H54 (cell line): ENCODE measurements at regions not wholly inside any gene's neighbourhood (a gene's known extent, or its start where the extent isn't known, plus 50 kb on each side); places are given as distances from the start of the nearest gene placed in this dataset.

Experiments used
- DNase-seq: peaks from one replicate; pipeline ENCODE4 v3.0.0; 2011; ENCODE audit warnings: low spot score, mixed read lengths; ENCODE audit not compliant: insufficient read length
- FAIRE-seq: peaks from 3 replicates; lab custom pipeline; 2011; peaks lifted over from hg19 to GRCh38; lab: Jason Lieb, UNC
- POLR2A ChIP-seq: IDR thresholded peaks from 2 replicates; pipeline ENCODE4 v1.6.1; 2011; ENCODE audit warnings: low read depth, mild to moderate bottlenecking, low read length

- DNase-seq = no peak
- TF ChIP-seq POLR2A = no peak
- no peak for FAIRE-seq
Measured at GRCh38 chr3:182440101-182440500, 353.2 kb upstream of the ATP11B start.

DNA sequence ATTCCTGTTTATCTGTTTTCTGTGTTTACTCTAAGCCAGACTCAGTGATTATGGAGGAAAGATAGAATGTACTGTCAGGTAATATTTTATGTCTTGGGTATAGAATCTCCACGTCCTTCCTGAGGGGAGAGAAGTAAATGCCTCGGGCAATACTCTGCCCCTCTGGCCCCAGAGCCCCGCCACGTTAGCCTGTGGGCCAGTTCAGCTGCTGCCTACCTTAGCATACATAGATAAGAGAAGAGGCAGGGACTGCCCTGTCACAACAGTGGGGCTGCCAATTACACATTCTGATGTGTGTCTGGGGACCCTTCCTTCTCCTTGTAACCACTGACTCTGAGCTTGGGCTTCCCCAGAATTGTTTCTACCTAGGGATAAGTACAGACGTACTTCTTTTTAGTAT lies 347.7 kb upstream of the ATP11B start:
- TF ChIP-seq POLR2A = no peak
- DNase-seq = no peak
- no peak for FAIRE-seq

DNA sequence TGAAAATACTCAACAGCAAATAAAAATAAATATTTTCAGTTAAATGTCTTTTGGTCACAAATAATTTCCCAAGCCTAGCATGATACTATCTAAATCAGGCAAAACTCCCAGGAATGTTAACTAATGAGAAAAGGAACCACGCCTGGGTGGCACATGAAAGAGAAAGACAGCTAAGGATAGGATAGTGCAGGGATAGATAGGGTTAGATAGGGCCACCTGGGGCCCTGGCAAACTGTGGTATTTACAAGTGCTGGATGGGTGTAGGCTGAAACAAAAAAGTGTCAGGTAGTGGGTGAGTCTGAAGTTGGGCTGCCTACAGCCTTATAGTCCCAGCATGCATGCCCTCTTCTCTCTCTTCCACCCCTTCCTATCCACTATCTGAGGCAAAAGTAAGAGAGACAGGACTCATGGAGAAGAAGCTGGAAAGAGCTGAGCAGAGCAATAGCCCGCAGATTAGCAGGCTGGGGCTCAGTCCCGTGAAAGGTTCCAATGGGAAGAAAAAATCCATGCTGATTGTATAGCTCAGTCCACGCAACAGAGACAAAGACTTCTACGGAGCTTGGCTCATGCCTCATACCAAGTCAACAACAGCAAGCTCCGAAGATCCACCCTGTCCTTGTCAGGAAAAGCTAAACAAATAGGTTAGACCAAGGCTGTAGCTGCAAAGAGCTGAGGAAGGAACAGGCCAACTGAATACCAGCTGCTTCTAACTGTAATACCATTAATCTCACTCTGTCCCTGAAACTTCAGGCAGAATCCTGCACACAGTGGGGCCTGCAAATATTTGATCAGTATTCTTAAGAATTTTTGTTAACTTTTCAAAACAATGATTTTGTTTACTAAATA lies 342.1 kb upstream of the ATP11B start:
- no peak for DNase-seq
- no peak for TF ChIP-seq POLR2A
- no peak for FAIRE-seq

GRCh38 chr3:182451871-182452270 lies 341.4 kb upstream of the ATP11B start:
- DNase-seq = no peak
- TF ChIP-seq POLR2A = no peak
- FAIRE-seq = no peak

GRCh38 chr3:182455011-182455410 lies 338.3 kb upstream of the ATP11B start:
- TF ChIP-seq POLR2A = no peak
- no peak for FAIRE-seq

DNA sequence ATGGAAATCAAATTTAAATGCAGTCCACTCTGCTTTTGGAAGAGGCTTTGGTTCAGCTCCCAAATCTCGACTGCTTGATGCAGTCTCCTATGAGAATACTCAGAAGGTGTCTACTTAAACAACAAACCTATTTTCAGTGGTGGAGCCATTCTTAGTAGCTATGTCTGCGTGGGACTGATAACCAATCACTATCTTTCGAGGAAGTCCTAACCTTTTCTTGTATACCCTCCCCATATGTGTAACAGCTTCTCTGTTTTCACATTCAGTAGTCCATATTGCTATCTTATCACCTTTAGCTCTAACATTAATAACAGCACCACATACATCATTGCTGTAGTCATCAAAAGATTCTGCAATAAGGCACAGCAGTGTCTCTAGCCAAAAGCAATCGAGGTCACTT lies 333.0 kb upstream of the ATP11B start:
- DNase-seq (no peak), FAIRE-seq (no peak)
- TF ChIP-seq POLR2A = no peak

More at GRCh38 chr3:182455011-182455410, 338.3 kb upstream of the ATP11B start:
- DNase-seq = no peak

- TF ChIP-seq POLR2A = no peak
- FAIRE-seq = no peak
- no peak for DNase-seq
Measured at GRCh38 chr3:182462152-182462551, 331.2 kb upstream of the ATP11B start.

- DNase-seq (no peak), FAIRE-seq (no peak)
- no peak for TF ChIP-seq POLR2A
Measured at GRCh38 chr3:182464513-182465145, 328.7 kb upstream of the ATP11B start.

DNA sequence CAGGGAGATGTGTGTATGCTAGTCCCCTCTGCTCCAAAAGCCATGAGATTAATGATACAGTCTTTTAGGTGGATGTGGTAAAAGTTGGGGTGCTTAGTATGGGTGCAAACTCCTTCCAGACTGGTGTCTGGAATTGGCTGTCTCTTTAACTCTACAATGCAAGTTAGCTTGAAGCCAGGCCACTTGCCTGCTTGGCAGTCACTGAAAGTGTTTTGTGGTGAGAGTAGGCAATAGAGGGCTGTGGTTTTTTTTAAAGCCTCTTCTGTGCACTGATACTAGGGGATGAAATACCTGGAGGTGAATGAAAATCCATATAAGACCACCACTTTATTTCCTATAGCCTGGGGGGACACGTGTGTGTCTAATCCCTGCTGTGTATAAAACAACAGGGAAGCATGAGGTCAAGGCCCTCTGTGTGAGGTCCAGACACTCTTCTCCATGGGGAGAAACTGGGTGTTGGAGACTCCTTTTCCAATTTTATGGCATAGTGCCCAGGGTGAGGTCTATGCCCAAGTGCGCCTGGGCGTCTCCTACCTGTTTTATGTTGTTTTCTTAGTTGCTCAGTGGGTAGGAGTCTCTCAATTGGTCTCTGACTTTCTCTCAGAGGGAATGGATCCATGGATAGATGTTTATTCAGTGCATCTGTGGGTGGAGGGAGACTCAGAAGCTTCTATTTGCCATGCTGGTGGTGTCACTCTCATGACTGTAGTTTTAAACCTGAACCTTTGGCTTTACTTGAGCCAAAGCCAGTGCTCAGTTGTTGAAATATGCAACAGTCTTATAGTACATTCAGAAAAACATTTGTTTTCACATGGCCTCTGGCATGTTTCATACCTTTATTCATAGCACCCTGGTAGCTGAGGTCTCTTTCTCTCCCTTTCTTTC lies 327.8 kb upstream of the ATP11B start:
- TF ChIP-seq POLR2A = no peak
- DNase-seq (no peak), FAIRE-seq (no peak)

GRCh38 chr3:182469086-182469485 lies 324.2 kb upstream of the ATP11B start:
- FAIRE-seq = no peak
- DNase-seq = no peak
- TF ChIP-seq POLR2A = no peak

GRCh38 chr3:182470187-182470586 lies 323.1 kb upstream of the ATP11B start:
- no peak for TF ChIP-seq POLR2A
- FAIRE-seq (peak; percentile 67), DNase-seq (no peak)

DNA sequence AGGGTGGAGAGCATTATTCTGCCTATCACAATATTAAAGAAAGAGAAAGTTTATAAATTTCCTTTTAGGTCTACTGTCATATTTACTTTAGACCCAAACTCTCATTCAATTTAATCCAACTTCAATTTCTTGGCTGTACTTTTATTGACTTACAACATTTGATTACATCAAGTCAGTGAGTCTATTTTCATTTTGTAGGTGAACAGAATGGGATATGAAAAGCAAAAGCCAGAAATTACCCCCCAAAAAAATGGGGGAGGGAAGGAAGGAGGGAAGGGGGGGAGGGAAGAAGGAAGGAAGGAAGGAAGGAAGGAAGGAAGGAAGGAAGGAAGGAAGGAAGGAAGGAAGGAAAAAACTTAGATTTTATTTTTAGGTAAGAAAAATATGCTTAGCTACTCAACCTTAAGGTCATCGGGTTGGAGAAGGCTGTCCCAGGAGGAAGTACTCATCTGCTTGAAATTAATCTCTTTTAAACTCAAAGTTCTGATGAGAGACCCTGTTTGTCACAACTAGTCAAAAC lies 320.1 kb upstream of the ATP11B start:
- FAIRE-seq = no peak
- no peak for TF ChIP-seq POLR2A
- DNase-seq = no peak

- FAIRE-seq = no peak
- TF ChIP-seq POLR2A = no peak
- DNase-seq = no peak
Measured at GRCh38 chr3:182478369-182478768, 314.9 kb upstream of the ATP11B start.

DNA sequence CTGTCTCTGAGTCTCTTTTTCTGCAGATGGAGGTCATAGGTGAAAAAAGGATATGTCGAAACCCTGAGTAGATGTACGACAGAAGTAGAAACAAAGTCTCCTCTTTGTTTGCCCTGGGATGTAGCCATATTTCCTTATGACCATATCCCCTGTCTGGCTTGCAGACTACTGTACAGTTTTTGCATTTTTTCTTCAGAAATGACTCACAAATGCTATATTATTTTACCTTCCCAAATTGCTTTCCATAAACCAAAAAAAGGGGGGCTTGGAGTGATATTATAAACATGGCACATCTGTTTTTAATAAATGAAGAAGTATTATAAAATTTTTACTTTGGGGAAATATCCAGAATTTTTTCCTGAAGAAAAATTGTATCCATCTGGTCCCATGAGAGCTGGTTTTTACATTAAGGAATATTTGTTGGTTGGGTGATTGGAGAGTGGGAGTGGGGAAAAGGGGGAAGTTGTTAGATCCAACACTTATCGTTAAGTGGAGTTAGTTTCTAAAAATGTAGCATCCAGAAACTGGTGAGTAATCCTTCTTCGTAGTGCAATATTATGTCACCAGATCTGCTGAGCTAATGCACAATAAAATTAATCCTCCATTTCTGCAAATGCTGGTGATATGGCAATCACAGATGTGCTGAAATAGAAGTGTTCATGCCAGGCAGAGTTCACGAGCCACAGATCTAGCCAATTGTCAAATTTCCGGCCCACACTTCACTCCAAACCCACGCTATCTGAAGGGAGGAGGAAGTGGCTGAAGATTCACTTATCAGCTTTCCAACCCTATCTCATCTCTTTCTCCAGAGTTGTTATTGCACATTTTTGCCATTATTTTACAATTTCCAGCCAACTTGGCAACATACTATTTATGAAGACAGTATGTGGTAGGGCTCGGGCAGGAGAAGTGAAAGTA lies 313.6 kb upstream of the ATP11B start:
- no peak for DNase-seq
- FAIRE-seq = no peak
- TF ChIP-seq POLR2A = no peak
